ENCODE measurements at regions not wholly inside any gene's neighbourhood (a gene's known extent, or its start where the extent isn't known, plus 50 kb on each side); places are given as distances from the start of the nearest gene placed in this dataset.

DNA sequence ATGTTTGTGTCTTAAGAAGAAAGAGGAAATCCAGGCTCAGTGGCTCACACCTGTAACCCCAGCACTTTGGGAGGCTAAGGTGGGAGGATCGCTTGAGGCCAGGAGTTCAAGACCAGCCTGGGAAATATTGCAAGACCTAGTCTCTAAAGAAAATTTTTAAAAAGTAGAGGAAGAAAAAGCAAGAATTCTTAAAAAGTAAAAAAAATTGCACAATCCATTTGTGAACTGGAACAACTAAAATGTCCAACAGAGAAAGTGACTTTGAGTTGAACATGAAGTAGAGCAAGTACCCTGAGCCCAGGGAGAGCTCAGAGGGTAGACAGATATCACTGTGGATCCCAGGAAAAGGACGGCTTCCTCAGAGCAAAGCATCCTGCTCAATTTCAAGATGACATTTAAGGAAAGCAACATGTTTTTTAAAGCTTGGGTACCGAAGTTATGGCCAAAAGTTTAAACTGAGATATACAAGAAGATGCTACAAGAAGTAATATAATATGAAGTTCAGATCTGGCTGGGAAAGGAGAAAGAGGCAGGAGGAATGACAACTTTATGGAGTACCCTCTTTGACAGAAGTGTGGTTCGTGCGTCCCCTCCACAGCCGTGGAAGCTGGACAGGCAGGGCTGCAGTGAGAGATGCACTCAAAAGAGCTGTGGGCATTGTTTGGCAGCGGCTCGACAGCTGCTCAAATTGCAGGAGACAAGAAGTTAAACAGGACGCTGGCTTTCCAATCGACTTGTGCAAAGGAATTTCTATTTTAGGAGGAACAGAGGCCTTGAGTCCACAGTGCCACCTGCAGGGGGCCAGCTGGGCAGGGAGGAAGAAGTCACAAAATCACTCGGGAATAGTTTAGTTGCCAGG lies 201.3 kb downstream of the JCAD start:
- DNase-seq (ENCODE audit: low read depth in 2 of 2) = no peak

- no peak for DNase-seq (ENCODE audit: low read depth in 2 of 2)
Measured at GRCh38 chr10:29856295-29856694, 203.1 kb downstream of the JCAD start.

- DNase-seq (ENCODE audit: low read depth in 2 of 2) = no peak
Measured at GRCh38 chr10:29853913-29854312, 205.5 kb downstream of the JCAD start.

DNA sequence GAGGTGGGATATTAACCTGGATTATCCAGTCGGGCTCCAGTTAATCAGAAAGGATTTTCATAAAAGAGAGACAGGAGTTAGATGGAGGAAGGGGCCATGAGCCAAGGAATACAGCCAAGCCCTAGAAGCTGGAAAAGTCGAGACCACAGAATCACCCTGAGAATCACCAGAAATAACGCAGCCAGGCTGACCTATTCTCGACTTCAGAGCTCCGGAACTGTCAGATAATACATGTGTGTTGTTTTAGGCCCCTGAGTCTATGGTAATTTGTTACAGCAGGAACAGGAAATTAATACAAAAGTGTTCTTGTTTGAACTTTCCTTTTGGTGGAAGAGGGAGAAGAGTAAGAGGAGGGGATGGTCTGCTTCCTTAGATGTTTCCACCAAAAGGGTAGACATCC lies 208.1 kb downstream of the JCAD start:
- DNase-seq (ENCODE audit: low read depth in 2 of 2) = no peak

GRCh38 chr10:29850371-29850770 lies 209.0 kb downstream of the JCAD start:
- DNase-seq (ENCODE audit: low read depth in 2 of 2) = no peak

DNA sequence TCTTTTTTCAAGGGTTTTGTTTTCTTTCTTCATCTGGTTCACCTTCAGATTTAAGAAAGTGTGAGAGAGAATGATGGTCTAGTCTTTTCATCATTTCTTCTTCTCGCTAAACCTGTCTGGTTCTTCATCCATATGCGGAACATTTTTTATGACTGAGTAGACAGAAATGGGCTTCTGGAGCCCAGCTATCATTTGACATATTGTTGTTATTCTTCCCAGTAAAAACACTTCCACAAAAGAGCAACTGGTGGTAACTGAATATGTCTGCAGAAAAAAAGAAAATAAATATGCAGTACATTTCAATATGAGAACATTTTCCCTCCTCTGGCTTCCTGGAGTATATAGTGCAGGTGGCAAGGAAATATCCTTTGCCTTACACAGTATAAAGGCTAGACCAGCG lies 209.5 kb downstream of the JCAD start:
- DNase-seq (ENCODE audit: low read depth in 2 of 2) = no peak

- no peak for DNase-seq (ENCODE audit: low read depth in 2 of 2)
Measured at GRCh38 chr10:29849126-29849833, 210.1 kb downstream of the JCAD start.

DNA sequence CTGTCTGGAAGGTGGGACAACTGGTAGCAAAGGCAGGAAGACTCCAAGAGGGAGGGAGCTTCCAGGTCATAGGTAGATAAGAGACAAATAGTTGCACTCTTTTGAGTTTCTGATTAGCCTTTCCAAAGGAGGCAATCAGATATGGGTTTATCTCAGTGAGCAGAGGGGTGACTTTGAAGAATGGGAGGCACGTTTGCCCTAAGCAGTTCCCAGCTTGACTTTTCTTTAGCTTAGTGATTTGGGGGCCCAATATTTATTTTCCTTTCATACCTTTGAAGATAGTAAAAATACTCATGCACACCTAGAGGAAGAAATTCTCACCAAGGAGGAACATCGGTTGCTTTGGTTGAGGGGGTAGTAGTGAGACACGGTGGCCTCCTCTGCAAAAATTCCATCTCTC lies 212.1 kb upstream of the SVIL start:
- DNase-seq (ENCODE audit: low read depth in 2 of 2) = no peak

DNA sequence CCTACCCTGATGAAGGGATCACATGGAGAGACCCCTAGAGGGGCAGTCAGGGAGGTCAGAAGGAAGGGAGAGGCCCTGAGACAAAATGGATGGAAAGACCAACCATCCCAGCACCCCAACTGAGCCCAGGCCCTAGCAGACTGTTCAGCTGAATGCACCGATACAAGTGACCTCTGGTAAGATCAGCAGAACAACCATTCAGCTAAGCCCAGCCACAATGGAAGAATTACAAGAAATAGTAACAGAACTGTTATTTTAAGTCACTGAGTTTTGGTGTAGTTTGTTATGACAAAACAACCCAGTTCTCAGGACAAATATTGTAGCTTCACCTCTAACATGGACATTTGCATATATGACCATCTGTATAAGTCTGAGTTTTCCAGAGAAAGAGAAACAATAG lies 210.4 kb upstream of the SVIL start:
- no peak for DNase-seq (ENCODE audit: low read depth in 2 of 2)

DNA sequence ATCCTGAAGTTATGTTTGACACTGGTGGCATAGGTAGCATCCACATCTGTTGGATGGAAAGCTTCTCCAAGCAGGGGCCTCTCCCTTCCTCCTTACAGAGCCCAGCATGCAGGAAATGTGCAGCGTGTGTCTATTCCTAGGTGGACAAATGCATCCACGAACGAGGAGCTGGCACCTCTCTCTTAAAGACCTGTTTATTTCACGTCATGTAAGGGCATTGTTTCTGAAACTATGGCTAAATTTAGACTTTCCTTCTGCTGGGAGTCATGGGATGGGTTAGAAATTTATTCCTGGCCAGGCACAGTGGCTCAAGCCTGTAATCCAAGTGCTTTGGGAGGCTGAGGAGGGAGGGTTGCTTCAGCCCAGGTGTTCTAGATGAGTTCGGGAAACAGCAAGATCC lies 208.4 kb upstream of the SVIL start:
- DNase-seq (ENCODE audit: low read depth in 2 of 2) = no peak

GRCh38 chr10:29841724-29842649 lies 207.2 kb upstream of the SVIL start:
- DNase-seq (ENCODE audit: low read depth in 2 of 2) = no peak

DNA sequence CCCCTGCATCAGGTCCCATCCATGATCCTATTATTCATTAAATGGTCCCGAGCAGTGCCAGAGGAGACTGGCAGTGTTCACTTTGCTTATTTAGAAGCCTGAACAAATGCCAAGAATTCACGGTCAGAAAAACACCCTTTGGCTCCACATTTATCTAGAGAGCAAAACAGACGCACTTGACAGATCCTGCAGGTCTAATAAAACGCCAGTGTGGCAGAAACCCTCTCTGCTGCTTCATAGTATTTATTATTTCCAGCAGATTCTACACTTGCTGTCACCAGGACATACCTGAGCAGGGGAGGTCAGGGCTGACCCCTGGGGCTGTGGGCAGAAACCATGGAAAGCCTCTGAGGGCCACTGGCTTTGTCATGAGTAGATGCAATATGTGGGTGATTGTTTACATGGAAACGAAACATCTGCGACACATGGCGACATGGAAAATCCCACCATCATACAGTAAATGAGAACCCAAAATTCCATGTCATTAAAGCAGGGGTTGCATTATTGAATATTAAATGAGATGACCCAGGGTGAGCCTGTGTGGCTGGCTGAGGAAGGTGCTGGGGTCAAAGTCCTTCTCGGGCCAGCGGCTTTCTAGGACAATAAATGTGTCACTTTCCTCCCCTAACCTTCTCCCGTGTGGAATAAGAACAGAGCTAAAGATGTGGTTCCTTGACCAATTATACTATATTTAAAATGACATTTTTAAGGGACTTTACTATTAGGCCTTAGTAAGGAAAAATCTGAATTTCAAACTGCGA lies 205.9 kb upstream of the SVIL start:
- DNase-seq (ENCODE audit: low read depth in 2 of 2) = no peak

DNA sequence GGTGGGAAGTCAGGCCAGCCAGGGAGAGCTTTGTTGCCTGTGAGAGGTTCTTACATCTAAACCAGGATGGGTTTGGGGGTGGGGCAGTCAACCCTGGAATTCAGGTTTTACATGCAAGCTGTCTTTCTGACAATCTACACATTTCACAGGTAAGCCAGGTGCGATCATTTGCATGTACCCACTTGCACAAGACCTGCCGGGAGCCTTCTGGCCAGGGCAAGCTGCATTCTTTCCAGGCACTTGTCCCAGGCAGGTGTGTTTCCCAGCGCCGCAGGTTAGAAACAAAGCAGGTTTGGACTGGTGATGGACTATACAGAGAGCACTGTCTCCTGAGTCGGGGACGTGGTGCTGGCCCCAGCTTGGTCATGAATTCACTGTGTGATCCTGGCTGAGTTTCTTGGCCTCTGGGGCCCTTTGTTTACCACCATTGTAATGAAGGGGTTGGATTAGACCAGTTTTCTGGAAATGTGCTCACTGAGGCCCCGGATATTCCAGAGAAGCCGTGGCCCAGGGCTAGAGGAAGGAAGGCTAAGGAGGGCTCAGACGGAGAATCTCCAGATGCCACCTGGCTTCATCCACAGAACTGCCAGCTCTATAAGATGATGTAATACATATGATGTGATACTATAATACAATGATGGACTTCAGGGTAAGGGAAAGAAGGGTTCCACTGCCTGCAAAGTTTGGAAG lies 205.2 kb upstream of the SVIL start:
- no peak for DNase-seq (ENCODE audit: low read depth in 2 of 2)

DNA sequence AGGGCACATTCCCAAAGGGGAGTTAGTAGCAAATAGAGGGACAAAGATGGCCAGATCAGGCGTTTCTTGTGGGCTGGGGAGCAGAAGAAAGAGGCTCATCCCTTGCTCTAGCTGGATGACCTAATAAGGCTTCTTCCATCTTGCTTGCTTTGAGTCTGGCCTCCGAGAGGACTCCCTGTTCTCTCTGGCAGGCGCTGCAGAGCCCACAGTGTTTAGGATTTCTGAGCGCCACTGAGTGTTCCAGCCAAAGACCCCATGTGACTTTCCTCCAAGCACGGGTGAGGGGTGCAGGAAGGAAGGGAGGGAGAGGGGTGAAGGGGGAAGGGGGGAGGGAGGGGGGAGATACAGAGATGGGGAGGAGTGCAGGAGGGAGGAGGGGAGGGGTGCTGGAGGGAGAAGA lies 203.8 kb upstream of the SVIL start:
- DNase-seq (ENCODE audit: low read depth in 2 of 2) = no peak

- no peak for DNase-seq (ENCODE audit: low read depth in 2 of 2)
Measured at GRCh38 chr10:29837586-29837985, 202.8 kb upstream of the SVIL start.

- no peak for DNase-seq (ENCODE audit: low read depth in 2 of 2)
Measured at GRCh38 chr10:29836396-29836795, 201.6 kb upstream of the SVIL start.

- no peak for DNase-seq (ENCODE audit: low read depth in 2 of 2)
Measured at GRCh38 chr10:29835055-29835454, 200.3 kb upstream of the SVIL start.

DNA sequence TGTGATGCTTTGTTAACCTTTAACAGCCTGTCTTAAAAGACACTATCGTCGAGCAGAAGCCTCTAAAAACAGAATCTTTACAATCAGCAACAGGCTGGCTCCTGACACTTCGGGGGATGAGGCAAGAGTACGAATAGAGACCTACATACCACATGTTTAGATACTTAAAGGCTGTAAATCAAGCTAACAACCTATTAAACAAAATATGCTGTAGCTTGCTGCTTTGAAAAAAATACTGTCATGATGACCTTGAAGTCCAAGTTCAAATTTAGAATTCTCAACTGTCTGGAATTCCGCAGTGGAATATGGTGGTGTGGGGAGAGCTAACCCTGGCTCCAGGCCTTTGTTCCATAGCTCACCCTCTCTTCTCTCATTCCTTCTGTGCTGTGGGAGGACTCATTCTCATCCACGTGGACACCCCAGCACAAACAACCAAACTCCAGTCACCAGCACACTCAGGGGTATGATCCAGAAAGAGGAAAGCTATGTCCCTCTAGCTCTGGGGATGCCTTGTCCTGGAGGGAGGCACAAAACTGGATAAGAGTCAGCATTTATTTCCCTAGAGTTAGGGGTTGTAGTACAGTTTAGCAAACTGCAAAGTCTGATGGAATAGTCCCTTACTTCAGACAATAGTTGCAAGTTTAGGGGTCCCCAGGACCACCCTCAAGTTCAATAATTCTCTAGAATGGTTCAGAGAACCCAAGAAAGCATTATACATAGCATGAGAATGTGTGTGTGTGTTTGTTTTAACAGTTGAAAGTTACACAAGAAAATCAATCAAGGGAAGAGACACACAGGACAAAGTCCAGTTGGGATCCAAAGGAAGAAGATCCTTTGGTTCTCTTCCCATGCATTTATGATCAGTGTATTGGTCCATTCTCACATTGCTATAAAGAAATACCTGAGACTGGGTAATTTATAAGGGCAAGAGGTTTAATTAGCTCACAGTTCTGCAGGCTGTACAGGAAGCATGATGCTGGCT lies 196.1 kb upstream of the SVIL start:
- no peak for DNase-seq (ENCODE audit: low read depth in 2 of 2)

GRCh38 chr10:29829776-29830175 lies 195.0 kb upstream of the SVIL start:
- DNase-seq (ENCODE audit: low read depth in 2 of 2) = no peak

- DNase-seq (ENCODE audit: low read depth in 2 of 2) = no peak
Measured at GRCh38 chr10:29828956-29829355, 194.2 kb upstream of the SVIL start.
